ENCODE measurements at regions not wholly inside any gene's neighbourhood (a gene's known extent, or its start where the extent isn't known, plus 50 kb on each side); places are given as distances from the start of the nearest gene placed in this dataset.

DNA sequence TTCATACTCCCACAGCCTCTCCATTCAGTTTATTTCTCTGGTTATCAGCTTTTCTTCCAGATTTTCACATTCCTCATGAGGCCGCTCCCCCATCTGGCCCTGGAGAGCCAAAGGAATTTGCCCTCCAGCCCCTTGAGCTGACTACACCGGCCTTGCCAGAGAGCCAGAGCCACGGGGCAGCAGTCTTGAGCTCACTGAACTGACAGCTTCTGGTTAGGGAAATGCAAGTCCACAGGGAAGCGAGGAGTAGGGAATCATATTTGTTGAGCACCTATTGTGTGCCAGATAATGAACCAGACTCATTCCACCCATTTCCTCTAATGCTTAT lies 102.4 kb downstream of the ABCC12 start:
- 50% methylated on average over 4 of the region's 4 CpGs; no CpG with 5 or more reads in 1 of the 2 experiments for WGBS, 2 experiments (ENCODE audit: extremely low coverage in 1 of 2, insufficient coverage in 1 of 2, insufficient read length in 1 of 2, insufficient replicate concordance in 2 of 2, low coverage in 1 of 2, low lambda C conversion rate in 2 of 2, missing lambda C conversion rate in 1 of 2)
- no peak overlapping the region for H3K4me2 ChIP-seq (ENCODE audit: insufficient read depth in 1 of 2, low read depth in 2 of 2, low read length in 2 of 2)
- no peak overlapping the region for H3K4me3 ChIP-seq (ENCODE audit: extremely low read depth in 1 of 4, insufficient read depth in 2 of 4, low read depth in 3 of 4, low read length in 4 of 4)

More for the DNA sequence above, 102.4 kb downstream of the ABCC12 start:
- no peak overlapping the region for H2BK15ac ChIP-seq (ENCODE audit: low read length)
- no peaks in the 10 kb centered on the region; a peak in 1 of 4 replicates for H3K9me3 ChIP-seq (ENCODE audit: insufficient read depth in 2 of 2, low read depth in 1 of 2, low read length in 1 of 2)
- ChIA-PET POLR2A (ENCODE audit: partially characterized antibody) (no interaction called here), CTCF (ENCODE audit: partially characterized antibody) (interaction anchor here (0.6 to 3.4 kb wide), 8 partner anchors 11 to 911 kb away, joined by 3 to 22 read pairs (median 3); no protein-coding TSS in a partner anchor)
- no peak overlapping the region for H2AFZ ChIP-seq (ENCODE audit: low read length)
- no peak overlapping the region for H3K9ac ChIP-seq (replicated peaks in 1 of 4; ENCODE audit: extremely low read depth in 1 of 4, low read depth in 3 of 4, low read length in 3 of 4)
- no peak overlapping the region for H3K56ac ChIP-seq (replicated peaks; ENCODE audit: insufficient read length, low read depth, low read length)
- DNase-seq (ENCODE audit: low read depth in 1 of 2, low spot score in 2 of 2), result peak in 1 of 2 experiments; percentile 51
- H3K27me3 ChIP-seq (replicated peaks in 1 of 4; ENCODE audit: control insufficient read depth in 3 of 4, extremely low read depth in 1 of 4, insufficient read depth in 3 of 4, low read length in 3 of 4), result no peaks in the 10 kb centered on the region
- H3K27ac ChIP-seq (ENCODE audit: low read depth, low read length), result no peak overlapping the region
- FAIRE-seq, result no peak
- TF ChIP-seq NRF1 (IDR thresholded peaks at IDR 0.05; ENCODE audit: low read depth, low read length) (no peak), RAD21 (IDR thresholded peaks at IDR 0.05 in 1 of 2, conservative IDR thresholded peaks at IDR 0.05 in 1 of 2; ENCODE audit: low read depth in 2 of 2, low read length in 2 of 2) (peak in 1 of 2 experiments; percentile 22; a peak in 2 of 4 replicates)
- H2BK12ac ChIP-seq (ENCODE audit: low read depth, low read length), result no peak overlapping the region
- no peak overlapping the region for H4K91ac ChIP-seq (replicated peaks; ENCODE audit: insufficient read length, low read length)
- no peak overlapping the region for H4K8ac ChIP-seq (ENCODE audit: extremely low read depth, insufficient read depth, low read length)
- no peak overlapping the region for H2BK5ac ChIP-seq (ENCODE audit: low read depth, low read length)
- no peaks in the 10 kb centered on the region for H3K23me2 ChIP-seq (ENCODE audit: low read depth, low read length)
- no peaks in the 10 kb centered on the region for H4K20me1 ChIP-seq (replicated peaks in 1 of 2; ENCODE audit: control insufficient read depth in 1 of 2, insufficient read depth in 2 of 2, low read length in 2 of 2)
- H3K36me3 ChIP-seq (ENCODE audit: control insufficient read depth in 2 of 4, insufficient read depth in 4 of 4, low read length in 3 of 4), result no peaks in the 10 kb centered on the region
- H2BK20ac ChIP-seq (ENCODE audit: low read length), result no peak overlapping the region
- H3K18ac ChIP-seq (ENCODE audit: extremely low read depth, low read length), result no peak overlapping the region
- H3K14ac ChIP-seq (ENCODE audit: insufficient read length), result no peak overlapping the region
- H3K79me1 ChIP-seq (ENCODE audit: low read depth, low read length), result no peaks in the 10 kb centered on the region
- no peak overlapping the region for H3K23ac ChIP-seq (ENCODE audit: insufficient read length)
- H4K5ac ChIP-seq (ENCODE audit: insufficient read length, low read depth, low read length), result no peak overlapping the region
- H3K4me1 ChIP-seq (replicated peaks in 1 of 4; ENCODE audit: control insufficient read depth in 3 of 4, insufficient read depth in 4 of 4, low read length in 3 of 4), result peaks cover 0 to 7% (median 5%) of the 10 kb centered on the region in 4 experiments; a peak in 2 of 7 replicates
- H3K79me2 ChIP-seq (ENCODE audit: control insufficient read depth in 1 of 2, insufficient read depth in 2 of 2, low read length in 2 of 2), result no peaks in the 10 kb centered on the region
- no peak overlapping the region for H2AK5ac ChIP-seq (ENCODE audit: low read depth, low read length)
- H2BK120ac ChIP-seq (replicated peaks; ENCODE audit: low read depth, low read length), result no peak overlapping the region
- no peak overlapping the region for H3K4ac ChIP-seq (replicated peaks; ENCODE audit: insufficient read length, low read depth, low read length)
